ENCODE measurements at regions not wholly inside any gene's neighbourhood (a gene's known extent, or its start where the extent isn't known, plus 50 kb on each side); places are given as distances from the start of the nearest gene placed in this dataset.

DNA sequence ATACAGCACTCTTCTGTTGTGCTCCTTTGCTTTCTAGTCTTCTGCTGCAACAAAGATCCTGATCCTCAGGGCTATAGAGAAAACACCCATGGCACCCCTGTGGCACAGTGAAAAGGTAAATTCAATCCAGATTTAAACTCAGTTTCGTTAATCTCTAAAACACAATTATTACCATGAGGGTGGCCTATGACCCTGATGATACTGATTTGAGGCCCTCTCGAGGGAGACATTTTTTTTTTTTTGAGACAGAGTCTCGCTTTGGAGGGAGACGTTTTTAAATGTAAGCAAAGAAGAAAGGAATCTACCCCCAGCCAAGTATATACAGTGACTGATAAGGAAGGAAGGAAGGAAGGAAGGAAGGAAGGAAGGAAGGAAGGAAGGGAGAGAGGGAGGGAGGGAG lies 967.8 kb upstream of the DIAPH2 start:
- Histone ChIP-seq H3K4me3 (ENCODE audit: low read depth, low read length, poor library complexity, severe bottlenecking) (no peak overlapping the region), H3K36me3 (ENCODE audit: insufficient read depth, low read length, poor library complexity, severe bottlenecking) (no peaks in the 10 kb centered on the region), H3K4me1 (ENCODE audit: insufficient read depth, low read length, poor library complexity, severe bottlenecking) (peaks cover 7% of the 10 kb centered on the region), H3K27ac (ENCODE audit: low read depth, low read length, poor library complexity, severe bottlenecking) (peak overlapping the region; percentile 69), H3K9me3 (ENCODE audit: low read depth, low read length, poor library complexity, severe bottlenecking) (no peaks in the 10 kb centered on the region), H3K27me3 (replicated peaks; ENCODE audit: insufficient read depth, low read depth, low read length, poor library complexity) (no peaks in the 10 kb centered on the region)
- ChIA-PET CTCF (no interaction called here), POLR2A (ENCODE audit: low non-redundant PET) (no interaction called here)
- intact Hi-C loops (cut with micrococcal nuclease; ENCODE audit: unreplicated experiment), result loop anchor here (5.0 kb wide), 1 partner anchor 370 kb away; no protein-coding TSS in a partner anchor
- no TSS peak for BruUV-seq (replicated peaks)
- DNase-seq (ENCODE audit: low spot score), result peak; percentile 76
- TF ChIP-seq CTCF (conservative IDR thresholded peaks at IDR 0.05; ENCODE audit: low read depth, low read length), result no peak
- TF ChIP-seq EZH2 (IDR thresholded peaks at IDR 0.05; ENCODE audit: borderline replicate concordance, low read depth, low read length, poor library complexity, severe bottlenecking), result no peak

DNA sequence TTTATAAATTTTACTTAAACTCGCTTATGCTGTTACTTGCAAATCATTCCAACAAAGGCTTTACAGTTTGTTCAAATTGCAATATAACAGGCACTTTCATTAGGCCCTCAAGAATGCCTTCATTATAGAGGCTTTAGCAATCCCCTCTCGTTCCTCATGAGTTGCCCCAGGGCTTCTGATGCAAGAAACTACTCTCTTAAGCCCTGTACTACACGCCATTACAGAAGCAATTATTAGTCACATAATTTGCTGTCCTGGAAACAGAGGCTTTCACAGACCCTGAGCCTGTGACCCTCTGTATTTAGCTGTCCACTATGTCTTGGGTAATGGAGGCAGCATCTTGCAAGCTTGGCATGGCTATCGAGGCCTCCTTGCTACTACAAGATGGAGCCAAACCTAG lies 965.9 kb upstream of the DIAPH2 start:
- Histone ChIP-seq H3K36me3 (ENCODE audit: insufficient read depth, low read length, poor library complexity, severe bottlenecking) (no peaks in the 10 kb centered on the region), H3K4me3 (ENCODE audit: low read depth, low read length, poor library complexity, severe bottlenecking) (no peak overlapping the region), H3K27ac (ENCODE audit: low read depth, low read length, poor library complexity, severe bottlenecking) (peak overlapping the region; percentile 67), H3K27me3 (replicated peaks; ENCODE audit: insufficient read depth, low read depth, low read length, poor library complexity) (no peaks in the 10 kb centered on the region), H3K9me3 (ENCODE audit: low read depth, low read length, poor library complexity, severe bottlenecking) (no peaks in the 10 kb centered on the region), H3K4me1 (ENCODE audit: insufficient read depth, low read length, poor library complexity, severe bottlenecking) (peaks cover 7% of the 10 kb centered on the region)
- POLR2A ChIA-PET (ENCODE audit: low non-redundant PET), result no interaction called here
- BruUV-seq (replicated peaks), result no TSS peak
- DNase-seq (ENCODE audit: low spot score), result no peak
- TF ChIP-seq EZH2 (IDR thresholded peaks at IDR 0.05; ENCODE audit: borderline replicate concordance, low read depth, low read length, poor library complexity, severe bottlenecking), result no peak
- no peak for TF ChIP-seq CTCF (conservative IDR thresholded peaks at IDR 0.05; ENCODE audit: low read depth, low read length)
- intact Hi-C loops (cut with micrococcal nuclease; ENCODE audit: unreplicated experiment), result loop anchor here (5.0 kb wide), 1 partner anchor 371 kb away; no protein-coding TSS in a partner anchor
- CTCF ChIA-PET, result no interaction called here

DNA sequence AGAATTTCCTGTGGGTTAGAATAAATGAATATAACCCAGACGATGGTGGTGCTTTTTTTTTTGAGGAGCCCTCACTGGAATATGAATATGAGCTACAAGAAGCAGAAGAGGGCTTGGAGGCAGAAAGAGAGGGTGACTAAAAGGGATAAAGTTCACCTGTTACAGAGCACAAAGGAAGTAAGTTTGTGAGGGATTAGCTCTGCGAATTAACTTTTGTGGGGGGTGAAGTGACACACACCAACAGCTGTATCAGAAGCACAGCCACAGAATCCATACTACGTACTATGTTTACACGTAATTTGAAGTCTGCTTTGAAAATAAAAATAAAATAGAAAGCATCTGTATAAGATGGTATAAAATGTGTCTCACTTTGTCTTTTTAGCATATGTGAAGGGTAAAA lies 963.6 kb upstream of the DIAPH2 start:
- intact Hi-C loops (cut with micrococcal nuclease; ENCODE audit: unreplicated experiment), result no loop called here
- CTCF ChIA-PET, result no interaction called here
- DNase-seq (ENCODE audit: low spot score), result no peak
- no TSS peak for BruUV-seq (replicated peaks)
- peak overlapping the region; percentile 55 for H3K27ac ChIP-seq (ENCODE audit: low read depth, low read length, poor library complexity, severe bottlenecking)
- H3K27me3 ChIP-seq (replicated peaks; ENCODE audit: insufficient read depth, low read depth, low read length, poor library complexity), result no peaks in the 10 kb centered on the region
- H3K4me1 ChIP-seq (ENCODE audit: insufficient read depth, low read length, poor library complexity, severe bottlenecking), result peaks cover 9% of the 10 kb centered on the region
- TF ChIP-seq EZH2 (IDR thresholded peaks at IDR 0.05; ENCODE audit: borderline replicate concordance, low read depth, low read length, poor library complexity, severe bottlenecking), result no peak
- TF ChIP-seq CTCF (conservative IDR thresholded peaks at IDR 0.05; ENCODE audit: low read depth, low read length), result no peak
- H3K4me3 ChIP-seq (ENCODE audit: low read depth, low read length, poor library complexity, severe bottlenecking), result no peak overlapping the region
- POLR2A ChIA-PET (ENCODE audit: low non-redundant PET), result no interaction called here
- no peaks in the 10 kb centered on the region for H3K9me3 ChIP-seq (ENCODE audit: low read depth, low read length, poor library complexity, severe bottlenecking)
- no peaks in the 10 kb centered on the region for H3K36me3 ChIP-seq (ENCODE audit: insufficient read depth, low read length, poor library complexity, severe bottlenecking)

Measured in A673 (cell line).